NCI-H345 treated with DMSO at 0.1 percent for 48 hours (cell line): ENCODE measurements at regions not wholly inside any gene's neighbourhood (a gene's known extent, or its start where the extent isn't known, plus 50 kb on each side); places are given as distances from the start of the nearest gene placed in this dataset.
"Not testable (repeated sequence)": the region's sequence is repeated elsewhere in the genome, so short reads cannot be mapped to it uniquely, and the experiment has no call there.

Experiments used
- DNase-seq: peaks from one replicate; lab custom pipeline; 2025; ENCODE audit not compliant: unreplicated experiment; lab: John Stamatoyannopoulos, UW

- DNase-seq, result not testable (repeated sequence)
Observed at GRCh38 chr6:56719315-56720058, 76.8 kb upstream of the DST start.

- no peak for DNase-seq
Observed at GRCh38 chr6:56718236-56718635, 75.5 kb upstream of the DST start.

- DNase-seq, result no peak
Observed at GRCh38 chr6:56716229-56716628, 73.5 kb upstream of the DST start.

GRCh38 chr6:56715741-56716140 is 73.1 kb upstream of the DST start:
- no peak for DNase-seq

DNA sequence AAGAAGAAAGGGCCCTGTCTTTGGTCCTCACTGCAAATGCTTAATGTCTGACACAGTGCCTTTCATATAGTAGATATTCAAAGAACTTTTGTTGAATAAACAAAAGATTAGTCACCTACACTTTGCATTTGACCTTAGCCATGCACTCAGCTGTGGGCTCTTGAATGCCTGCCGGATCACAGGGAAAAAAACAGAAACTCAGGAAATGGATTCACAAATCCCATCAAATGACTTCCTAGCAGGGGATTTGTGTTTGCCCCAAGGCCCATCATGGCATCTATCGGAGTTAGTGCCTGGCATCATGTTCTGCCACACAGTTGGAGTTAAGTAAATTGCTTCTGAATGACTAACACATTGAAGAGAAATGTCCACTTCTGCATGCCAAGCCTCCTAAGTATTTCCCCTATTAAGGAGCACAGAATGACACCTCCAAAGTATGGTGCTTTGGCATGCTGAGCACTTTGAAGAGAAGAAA is 72.3 kb upstream of the DST start:
- DNase-seq, result no peak

DNA sequence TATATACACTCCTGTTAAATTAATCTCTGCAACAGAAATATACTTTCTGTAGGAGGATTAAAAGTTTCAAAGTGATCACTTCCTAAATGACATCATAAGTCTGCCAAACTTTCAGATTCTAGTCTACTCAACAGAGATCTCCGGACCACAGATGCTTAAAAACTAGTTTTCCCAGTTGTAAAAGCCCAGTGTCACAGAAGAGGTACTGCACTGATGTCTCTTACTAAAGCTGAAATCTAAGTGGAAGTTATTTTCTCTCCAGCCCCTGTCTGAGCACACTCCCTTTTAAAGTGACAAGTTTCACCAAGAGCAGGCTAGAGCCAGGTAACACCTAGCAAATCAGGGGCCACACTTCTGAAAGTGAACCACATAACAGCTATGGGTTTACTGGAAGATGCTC is 71.6 kb upstream of the DST start:
- DNase-seq, result no peak

DNA sequence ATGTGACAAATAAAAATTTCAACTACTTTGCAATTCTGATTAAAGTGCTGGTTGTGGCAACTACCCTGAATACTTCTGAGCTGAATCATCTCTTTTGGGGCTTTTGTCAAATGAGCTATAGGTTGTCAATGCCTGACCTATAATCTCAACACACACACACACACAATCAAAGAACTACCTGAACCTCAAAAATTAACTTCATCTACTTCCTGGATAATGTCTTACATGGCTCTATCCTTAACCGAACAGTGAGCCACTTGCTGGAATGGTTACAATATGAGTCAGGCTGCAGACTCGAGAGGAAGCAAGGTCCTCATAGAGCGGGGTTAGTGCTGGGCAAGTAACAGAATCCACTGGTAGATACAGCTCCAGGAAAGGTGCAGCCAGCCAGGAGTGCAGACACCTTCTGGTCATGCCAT is 70.6 kb upstream of the DST start:
- no peak for DNase-seq

DNA sequence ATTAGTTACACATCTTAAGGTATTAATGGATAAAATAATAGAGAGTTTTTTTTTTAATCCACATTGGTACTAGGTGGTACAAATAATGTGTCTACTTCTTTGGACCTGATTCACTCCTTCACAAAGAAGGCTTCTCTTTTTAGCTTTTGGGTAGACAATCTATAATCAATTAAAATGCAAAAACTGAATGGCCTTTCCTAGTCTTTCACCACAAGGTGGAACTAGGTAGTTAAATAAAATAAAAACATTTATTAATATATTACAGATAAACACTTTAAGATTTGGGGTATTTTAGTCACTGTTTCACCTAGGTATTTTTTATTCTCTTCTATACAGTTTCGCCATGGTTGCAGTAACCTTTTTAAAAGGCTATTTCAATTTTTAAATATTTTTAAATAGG is 68.3 kb upstream of the DST start:
- no peak for DNase-seq

- no peak for DNase-seq
Observed at GRCh38 chr6:56709650-56710049, 67.0 kb upstream of the DST start.

- peak; percentile 65 for DNase-seq
Observed at GRCh38 chr6:56708810-56709597, 66.3 kb upstream of the DST start.

GRCh38 chr6:56706981-56707726 is 64.5 kb upstream of the DST start:
- no peak for DNase-seq

- peak; percentile 28 for DNase-seq
Observed at GRCh38 chr6:56699066-56699654, 56.5 kb upstream of the DST start.

DNA sequence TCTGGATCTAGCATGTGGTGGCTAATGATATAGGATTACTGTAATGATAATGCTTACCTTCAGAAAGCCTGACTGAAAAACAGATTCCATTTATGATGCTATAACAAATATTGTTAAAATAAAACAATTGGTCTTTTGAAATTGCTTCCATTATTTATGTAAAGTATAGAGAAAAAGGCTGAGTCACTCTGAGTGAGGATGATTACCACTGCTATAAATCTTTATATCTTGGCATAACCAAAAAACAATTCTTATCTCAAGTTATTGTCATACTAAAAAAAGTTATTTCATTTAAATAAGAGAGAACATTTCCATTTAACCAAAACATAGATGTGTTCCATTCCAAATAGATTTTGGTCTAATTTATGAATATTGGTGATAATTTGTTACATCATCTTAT is 53.0 kb upstream of the DST start:
- no peak for DNase-seq

DNA sequence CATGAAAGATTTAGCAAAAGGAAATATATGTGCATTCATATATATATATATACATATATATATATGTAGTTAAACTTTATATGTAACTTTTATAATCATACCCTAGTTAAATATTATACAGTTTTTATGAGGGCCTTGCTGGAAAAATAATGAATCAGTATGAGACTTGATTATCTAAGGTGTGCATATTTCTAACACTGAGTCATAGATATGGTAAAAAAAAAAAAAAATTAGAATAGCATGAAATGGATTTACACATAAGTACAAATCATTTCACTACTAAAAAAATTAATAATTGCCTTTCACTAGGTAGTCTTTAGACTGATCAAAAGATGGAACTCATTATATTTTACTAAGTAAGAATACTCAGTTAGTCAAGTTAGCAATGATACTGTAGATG is 51.3 kb upstream of the DST start:
- DNase-seq, result no peak

DNA sequence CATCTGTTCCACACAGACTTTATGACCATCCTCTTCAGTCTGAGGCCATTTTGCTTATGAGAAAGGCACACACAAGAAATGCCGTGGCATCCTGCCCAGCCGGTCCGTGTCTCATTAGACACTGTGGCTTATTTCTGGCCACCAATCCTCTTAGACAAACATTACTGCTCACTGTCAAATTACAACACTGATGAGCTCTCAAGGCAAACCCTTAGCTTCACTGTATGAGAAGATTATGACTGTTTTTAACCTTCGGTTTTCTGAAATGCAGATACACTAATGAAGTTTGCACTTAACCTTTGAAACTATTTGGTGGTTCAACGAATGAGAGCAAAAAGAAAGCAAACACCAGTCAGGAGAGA is 50.5 kb upstream of the DST start:
- DNase-seq, result no peak

GRCh38 chr6:56692523-56693245 is 50.0 kb upstream of the DST start:
- no peak for DNase-seq
